RWPE1 (cell line): ENCODE measurements at regions not wholly inside any gene's neighbourhood (a gene's known extent, or its start where the extent isn't known, plus 50 kb on each side); places are given as distances from the start of the nearest gene placed in this dataset.

Source experiments
- CTCF ChIA-PET: fragments of 350-600 bp; sonication (Branson Sonifier 250); formaldehyde crosslinking; extraction: SDS; loops from one replicate; lab custom pipeline; 2021; lab: Yijun Ruan, JAX
- POLR2A ChIA-PET: fragments of 400-600 bp; formaldehyde crosslinking; extraction: SDS; loops from one replicate; lab custom pipeline; 2020; ENCODE audit warnings: antibody characterized with exemption; ENCODE audit not compliant: low non-redundant PET; lab: Yijun Ruan, JAX
- DNase-seq: peaks from one replicate; pipeline ENCODE4 v3.0.0; 2012; ENCODE audit warnings: low spot score
- H3K27ac ChIP-seq: fragments of 450-650 bp; 2 replicates; pipeline ENCODE4 v1.5.1; 2017
- CTCF ChIP-seq: fragments of 450-650 bp; conservative IDR thresholded peaks from 2 replicates; pipeline ENCODE4 v1.5.1; 2017; ENCODE audit warnings: low read depth, mild to moderate bottlenecking

GRCh38 chr10:42953684-42954674, 122.9 kb upstream of the RET start:
- ChIA-PET CTCF (no interaction called here), POLR2A (no interaction called here)
- no peak overlapping the region for H3K27ac ChIP-seq
- no peak for TF ChIP-seq CTCF
- DNase-seq: no peak

DNA sequence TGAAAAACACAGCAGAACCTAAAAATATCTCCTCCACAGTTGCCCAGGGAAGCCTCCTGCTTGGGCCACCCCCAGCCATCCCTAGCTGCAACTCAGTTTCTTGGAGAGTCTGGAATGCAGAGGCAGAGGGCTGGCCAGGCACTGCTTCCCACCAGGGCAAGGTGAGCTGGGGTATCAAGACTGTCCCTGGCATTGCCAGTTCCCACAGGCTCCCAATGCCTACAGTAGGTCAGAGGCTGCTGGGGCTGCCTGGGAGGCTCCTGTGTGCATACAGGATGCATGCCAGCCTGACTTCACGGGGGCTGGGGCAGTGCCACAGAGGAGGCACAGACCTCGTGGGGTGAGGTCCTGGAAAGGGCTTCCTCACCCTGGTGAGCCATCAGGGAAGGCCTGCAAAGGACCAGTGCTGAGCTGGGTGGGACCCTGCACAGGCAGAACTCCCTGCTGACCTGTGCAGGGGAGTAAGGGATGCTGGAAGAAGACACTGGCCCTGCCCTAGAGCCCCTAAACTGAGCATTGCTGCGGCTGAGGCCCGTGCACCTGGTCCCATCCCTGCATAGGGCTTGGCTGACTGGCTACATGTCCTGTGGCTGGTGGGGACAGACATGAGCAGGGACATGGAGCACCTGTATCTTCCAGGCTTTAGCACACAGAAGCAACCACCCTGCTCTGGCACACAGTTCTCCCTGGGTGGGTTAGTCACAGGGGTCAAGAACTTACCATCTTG, 121.9 kb upstream of the RET start:
- H3K27ac ChIP-seq: no peak overlapping the region
- POLR2A ChIA-PET: no interaction called here
- no peak for TF ChIP-seq CTCF
- CTCF ChIA-PET: no interaction called here
- DNase-seq: no peak

DNA sequence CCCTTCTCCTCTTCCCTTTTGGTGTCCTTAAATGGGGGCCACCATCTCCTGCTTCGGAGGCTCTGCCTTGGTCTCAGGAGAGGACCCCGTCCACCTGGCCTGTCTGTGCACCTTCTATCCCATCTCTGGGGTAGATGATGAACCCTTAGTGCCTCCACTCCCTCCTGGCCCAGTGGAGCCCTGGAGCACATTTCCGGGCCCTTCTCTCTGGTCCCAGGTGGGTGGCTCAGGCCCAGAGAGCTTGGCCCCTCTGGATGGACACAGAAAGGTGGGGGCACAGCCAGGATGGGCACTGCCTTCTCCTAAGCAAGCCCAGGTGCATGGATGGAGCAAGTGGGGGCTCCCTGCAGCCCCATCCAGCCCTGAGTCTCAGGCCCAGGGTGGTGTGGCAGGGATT, 121.4 kb upstream of the RET start:
- H3K27ac ChIP-seq: no peak overlapping the region
- ChIA-PET POLR2A (no interaction called here), CTCF (no interaction called here)
- DNase-seq: no peak
- TF ChIP-seq CTCF: no peak

GRCh38 chr10:42956045-42956444, 120.8 kb upstream of the RET start:
- TF ChIP-seq CTCF: no peak
- DNase-seq: no peak
- ChIA-PET POLR2A (no interaction called here), CTCF (no interaction called here)
- no peak overlapping the region for H3K27ac ChIP-seq

- ChIA-PET POLR2A (no interaction called here), CTCF (no interaction called here)
- no peak overlapping the region for H3K27ac ChIP-seq
- DNase-seq: no peak
- no peak for TF ChIP-seq CTCF
Observed at GRCh38 chr10:42958142-42958868, 118.6 kb upstream of the RET start.

DNA sequence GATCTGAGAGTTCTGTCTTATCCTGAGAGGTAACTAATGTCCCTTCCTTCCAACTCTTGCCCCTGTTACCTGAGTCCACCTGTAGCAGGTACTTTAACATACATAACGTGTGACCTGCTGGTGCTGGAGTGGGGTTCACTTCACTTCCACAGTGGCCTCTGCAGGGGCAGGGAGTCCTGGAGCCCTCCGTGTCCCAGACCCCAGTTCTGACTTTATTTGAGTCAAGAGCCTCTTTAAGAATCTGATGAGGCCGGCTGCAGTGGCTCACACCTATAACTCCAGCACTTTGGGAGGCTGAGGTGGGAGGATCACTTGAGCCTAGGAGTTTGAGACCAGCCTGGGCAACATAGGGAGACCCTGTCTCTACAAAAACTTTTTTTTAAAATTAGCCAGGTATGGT, 117.0 kb upstream of the RET start:
- TF ChIP-seq CTCF: no peak
- CTCF ChIA-PET: no interaction called here
- no peak overlapping the region for H3K27ac ChIP-seq
- DNase-seq: no peak
- POLR2A ChIA-PET: no interaction called here
